ENCODE measurements at regions not wholly inside any gene's neighbourhood (a gene's known extent, or its start where the extent isn't known, plus 50 kb on each side); places are given as distances from the start of the nearest gene placed in this dataset.

- Histone ChIP-seq H3K79me2 (ENCODE audit: insufficient read depth, low read length) (no peaks in the 10 kb centered on the region), H2AFZ (ENCODE audit: low read length) (no peak overlapping the region), H3K27ac (ENCODE audit: insufficient read length, low read depth, low read length) (no peak overlapping the region), H4K8ac (replicated peaks; ENCODE audit: insufficient read length, low read depth, low read length) (no peak overlapping the region), H3K79me1 (ENCODE audit: insufficient read depth, low read depth, low read length, poor library complexity, severe bottlenecking) (no peaks in the 10 kb centered on the region), H2BK15ac (ENCODE audit: low read depth, low read length) (no peak overlapping the region), H4K20me1 (ENCODE audit: control insufficient read depth, insufficient read depth, insufficient read length) (no peaks in the 10 kb centered on the region), H3K4me2 (ENCODE audit: insufficient read depth, insufficient read length, low read length) (no peak overlapping the region), H2AK5ac (ENCODE audit: insufficient read length, low read length) (no peak overlapping the region), H3K14ac (ENCODE audit: insufficient read depth, low read length) (no peak overlapping the region), H3K23me2 (ENCODE audit: insufficient read length, low read depth, low read length, poor library complexity, severe bottlenecking) (no peaks in the 10 kb centered on the region), H3T11ph (ENCODE audit: low read length) (no peak overlapping the region), H3K4ac (ENCODE audit: low read depth, low read length) (no peak overlapping the region), H2BK5ac (ENCODE audit: insufficient read length, low read length) (no peak overlapping the region), H3K56ac (ENCODE audit: insufficient read length, low read depth, low read length) (no peak overlapping the region), H4K5ac (ENCODE audit: insufficient read length, low read depth, low read length) (no peak overlapping the region), H3K4me1 (ENCODE audit: insufficient read depth, low read length) (no peaks in the 10 kb centered on the region; the same call in 1 of the 2 replicates), H3K9me3 (ENCODE audit: control insufficient read depth, low read depth, low read length) (no peaks in the 10 kb centered on the region), H2BK120ac (ENCODE audit: low read depth, low read length, poor library complexity, severe bottlenecking) (no peak overlapping the region), H3K23ac (ENCODE audit: insufficient read length, low read depth, low read length) (no peak overlapping the region), H2BK12ac (ENCODE audit: insufficient read length, low read depth, low read length) (no peak overlapping the region), H4K91ac (ENCODE audit: insufficient read length, low read depth, low read length) (no peak overlapping the region), H3K27me3 (ENCODE audit: insufficient read depth, low read length) (no peaks in the 10 kb centered on the region), H2BK20ac (ENCODE audit: low read depth, low read length, poor library complexity, severe bottlenecking) (no peak overlapping the region), H3K18ac (ENCODE audit: insufficient read length, low read depth, low read length) (no peak overlapping the region), H3K9ac (ENCODE audit: extremely low read depth, insufficient read length, low read length) (no peak overlapping the region)
- peaks cover 9 to 12% of the 10 kb centered on the region in 2 experiments for H3K4me1 Mint-ChIP-seq
- no peak for DNase-seq
- H3K27ac Mint-ChIP-seq, result peak overlapping the region in 2 of 3 experiments; percentile 23 to 73; a peak in 2 of 7 replicates
- no peaks in the 10 kb centered on the region for H3K36me3 Mint-ChIP-seq (ENCODE audit: insufficient read depth in 1 of 3, low read depth in 3 of 3)
- no peaks in the 10 kb centered on the region for H3K9me3 Mint-ChIP-seq
- H3K4me3 Mint-ChIP-seq, result no peak overlapping the region
- H3K27me3 Mint-ChIP-seq (ENCODE audit: low read depth), result no peaks in the 10 kb centered on the region
- TF ChIP-seq CTCF (conservative IDR thresholded peaks at IDR 0.05), result no peak
These were observed 1124.9 kb upstream of the ZEB2 start for GRCh38 chr2:145644820-145645302.
